Heart right ventricle (tissue), 16 donors: ENCODE measurements at regions not wholly inside any gene's neighbourhood (a gene's known extent, or its start where the extent isn't known, plus 50 kb on each side); places are given as distances from the start of the nearest gene placed in this dataset.

Experiments
- ATAC-seq, 8 donors: fragments of 200-7000 bp; cut with Tn5 transposase; one replicate each; pipeline ENCODE4 v1.9.1; 2020; ENCODE audit warnings: mild to moderate bottlenecking in 8 of 8, moderate library complexity in 8 of 8, moderate number of reproducible peaks in 1 of 8
- DNase-seq, 2 donors: peaks; one replicate each; pipeline ENCODE4 v3.0.0-alpha.2; 2020
- H3K27ac ChIP-seq, 10 donors: fragments of 200-600 bp; sonication (generic) in 2 of 10; one replicate each; pipeline versions ENCODE4 v1.5.0 to v1.8.0; 2020 to 2022; ENCODE audit warnings: mild to moderate bottlenecking in 3 of 10
- H3K27me3 ChIP-seq, 7 donors: fragments of 200-600 bp; one replicate each; pipeline ENCODE4 v1.8.0; 2021 to 2022; ENCODE audit warnings: mild to moderate bottlenecking in 2 of 7
- H3K36me3 ChIP-seq, 9 donors: fragments of 200-600 bp; sonication (generic) in 1 of 9; one replicate each; pipeline versions ENCODE4 v1.5.0 to v1.8.0; 2020 to 2022; ENCODE audit warnings: mild to moderate bottlenecking in 2 of 9
- H3K4me1 ChIP-seq, 9 donors: fragments of 200-600 bp; sonication (generic) in 1 of 9; one replicate each; pipeline versions ENCODE4 v1.5.0 to v1.8.0; 2020 to 2022; ENCODE audit warnings: mild to moderate bottlenecking in 4 of 9
- H3K4me3 ChIP-seq, 10 donors: fragments of 200-600 bp; sonication (generic) in 2 of 10; one replicate each; pipeline versions ENCODE4 v1.5.0 to v1.8.0; 2020 to 2022; ENCODE audit warnings: mild to moderate bottlenecking in 7 of 10, moderate library complexity in 2 of 10
- H3K9me3 ChIP-seq, 11 donors: fragments of 200-600 bp in 10 of 11; sonication (generic) in 2 of 11; one replicate each; pipeline versions ENCODE4 v1.5.0 to v1.8.0; 2013 to 2022; ENCODE audit warnings: mild to moderate bottlenecking in 2 of 11, control low read depth in 1 of 11, moderate library complexity in 1 of 11
- CTCF ChIP-seq, 9 donors: fragments of 200-600 bp; sonication (generic) in 2 of 9; IDR thresholded peaks; one replicate each; pipeline versions ENCODE4 v1.5.0 to v1.8.0; 2021 to 2022; ENCODE audit warnings: antibody characterized with exemption in 9 of 9, mild to moderate bottlenecking in 5 of 9, moderate library complexity in 1 of 9
- WGBS, 2 donors: extraction: QIAGEN DNeasy Blood & Tissue Kit; methylation state at CpG; one replicate each; pipeline ENCODE4 v1.1.7; 2013; ENCODE audit warnings: inconsistent platforms in 1 of 2; 5-methylcytosine and 5-hydroxymethylcytosine counted together
- intact Hi-C, 10 donors: fragments of 100-400 bp; cut with DNase I; formaldehyde crosslinking; loops; one replicate each; pipeline versions ENCODE4 v1.11.1 to v1.14.2; 2022
- donor health status: Arrhythmogenic right ventricular cardiomyopathy.
- donor health status: ischemic (EF 13 %, LVEDD 7.1; RV severe dilation, severe dysfunction).
- donor health status: healthy with polysubstance abuse.
- donor health status: DM: no; HTN: yes; CAD: no.
- donor health status: DM: no; HTN: no; CAD: no.
- donor health status: ischemic (EF 25% LVEDD 6.9; RV normal size, moderate dysfunction).
- donor health status: ischemic (EF 25% LVEDD 5.7; RV mildly dilated, moderate dysfunction).
- donor health status: healthy.
- donor health status: DM: yes; HTN: yes; CAD: no.
- donor health status: Ischemic cardiomyopathy.
- donor health status: ischemic (EF 35%, LVEDD 5.7; RV mildly dilated, moderate dysfunction).
- donor health status: nonischemic (EF 11% LVEDD 7.7; RV severe dilation, severe dysfunction).
- donor health status: DM: yes; HTN: yes; CAD: no.
- donor health status: PGD.
- donor health status: ischemic (EF 29% LVEDD 5.4; RV normal size, mild dysfunction).
- donor health status: nonischemic (EF 23%, LVEDD 6.1; RV moderate dilation, normal function).

GRCh38 chr7:23972057-23972456 lies 262.0 kb downstream of the STK31 start:
- Histone ChIP-seq H3K36me3 (no peaks in the 10 kb centered on the region), H3K4me1 (no peaks in the 10 kb centered on the region), H3K27ac (no peak overlapping the region), H3K27me3 (peaks cover 0 to 3% (median 0%) of the 10 kb centered on the region in 7 donors), H3K9me3 (peaks cover 0 to 27% (median 0%) of the 10 kb centered on the region in 11 donors), H3K4me3 (no peak overlapping the region)
- DNase-seq, result no peak
- no peak for TF ChIP-seq CTCF (IDR thresholded peaks at IDR 0.05)
- WGBS, 2 donors, result 91 to 93% methylated on average over 3 of the region's 3 CpGs
- no peak for ATAC-seq
- intact Hi-C loops, result no loop called here

- Histone ChIP-seq H3K9me3 (peaks cover 0 to 36% (median 0%) of the 10 kb centered on the region in 11 donors), H3K27me3 (no peaks in the 10 kb centered on the region), H3K4me1 (no peaks in the 10 kb centered on the region), H3K36me3 (no peaks in the 10 kb centered on the region), H3K27ac (no peak overlapping the region), H3K4me3 (no peak overlapping the region)
- 52 to 61% methylated on average over 3 of the region's 3 CpGs for WGBS, 2 donors
- ATAC-seq (no peak), DNase-seq (no peak)
- intact Hi-C loops, result no loop called here
- no peak for TF ChIP-seq CTCF (IDR thresholded peaks at IDR 0.05)
Measured at GRCh38 chr7:23973264-23973663, 263.2 kb downstream of the STK31 start.

GRCh38 chr7:23980081-23980480 lies 270.1 kb downstream of the STK31 start:
- Histone ChIP-seq H3K36me3 (no peaks in the 10 kb centered on the region), H3K4me3 (no peak overlapping the region), H3K27me3 (no peaks in the 10 kb centered on the region), H3K4me1 (no peaks in the 10 kb centered on the region), H3K27ac (no peak overlapping the region), H3K9me3 (peaks cover 0 to 59% (median 8%) of the 10 kb centered on the region in 11 donors)
- TF ChIP-seq CTCF (IDR thresholded peaks at IDR 0.05), result no peak
- DNase-seq (no peak), ATAC-seq (no peak)
- intact Hi-C loops, result no loop called here

GRCh38 chr7:23981314-23981713 lies 271.3 kb downstream of the STK31 start:
- 19 to 28% methylated on average over 1 of the region's 1 CpG for WGBS, 2 donors
- H3K27me3 ChIP-seq, result no peaks in the 10 kb centered on the region
- H3K4me3 ChIP-seq, result no peak overlapping the region
- peaks cover 0 to 55% (median 8%) of the 10 kb centered on the region in 11 donors for H3K9me3 ChIP-seq
- no peak overlapping the region for H3K27ac ChIP-seq
- DNase-seq, result no peak
- no peak for TF ChIP-seq CTCF (IDR thresholded peaks at IDR 0.05)
- intact Hi-C loops, result no loop called here
- no peak for ATAC-seq
- H3K36me3 ChIP-seq, result no peaks in the 10 kb centered on the region
- no peaks in the 10 kb centered on the region for H3K4me1 ChIP-seq

GRCh38 chr7:23981758-23982157 lies 271.7 kb downstream of the STK31 start:
- Histone ChIP-seq H3K27ac (no peak overlapping the region), H3K36me3 (no peaks in the 10 kb centered on the region), H3K27me3 (no peaks in the 10 kb centered on the region), H3K4me1 (no peaks in the 10 kb centered on the region), H3K4me3 (no peak overlapping the region), H3K9me3 (peaks cover 0 to 54% (median 8%) of the 10 kb centered on the region in 11 donors)
- intact Hi-C loops, result no loop called here
- TF ChIP-seq CTCF (IDR thresholded peaks at IDR 0.05), result no peak
- no peak for ATAC-seq
- 67 to 69% methylated on average over 3 of the region's 3 CpGs for WGBS, 2 donors
- DNase-seq, result no peak
